SK-N-SH treated with all-trans-retinoic acid at 6 μM for 48 hours (cell line): ENCODE measurements at regions not wholly inside any gene's neighbourhood (a gene's known extent, or its start where the extent isn't known, plus 50 kb on each side); places are given as distances from the start of the nearest gene placed in this dataset.

ENCODE experiments used
- ARNTL ChIP-seq: fragments of 450-650 bp; formaldehyde crosslinking; IDR thresholded peaks from 2 replicates; pipeline ENCODE4 v1.5.0; 2020; ENCODE audit warnings: low read depth, mild to moderate bottlenecking, moderate library complexity, borderline replicate concordance
- BACH2 ChIP-seq: fragments of 250-450 bp; sonication (Bioruptor Pico); IDR thresholded peaks from 2 replicates; pipeline ENCODE4 v1.9.0; 2021; ENCODE audit warnings: mild to moderate bottlenecking, borderline replicate concordance
- ESRRG ChIP-seq: fragments of 250-450 bp; sonication (Bioruptor Pico); IDR thresholded peaks from 2 replicates; pipeline ENCODE4 v1.6.1; 2021; ENCODE audit warnings: mild to moderate bottlenecking
- ISL1 ChIP-seq: fragments of 250-450 bp; sonication (Bioruptor Pico); IDR thresholded peaks from 2 replicates; pipeline ENCODE4 v2.1.2; 2022; ENCODE audit warnings: mild to moderate bottlenecking, moderate library complexity
- PPARA ChIP-seq: fragments of 250-450 bp; sonication (Bioruptor Pico); IDR thresholded peaks from 2 replicates; pipeline ENCODE4 v1.5.0; 2020; ENCODE audit warnings: mild to moderate bottlenecking, borderline replicate concordance
- ZFP3 ChIP-seq: fragments of 250-450 bp; sonication (Bioruptor Pico); IDR thresholded peaks from 2 replicates; pipeline ENCODE4 v1.5.0; 2020; ENCODE audit warnings: mild to moderate bottlenecking, moderate library complexity
- ZNF70 ChIP-seq: fragments of 450-650 bp; formaldehyde crosslinking; IDR thresholded peaks from 2 replicates; pipeline ENCODE4 v1.5.0; 2020; ENCODE audit warnings: mild to moderate bottlenecking, moderate library complexity
- TF ChIP-seq, protein P1 (sequence below): fragments of 250-450 bp; sonication (Bioruptor Pico); IDR thresholded peaks from 2 replicates; pipeline ENCODE4 v1.8.0; 2020; ENCODE audit warnings: mild to moderate bottlenecking, moderate library complexity, borderline replicate concordance
- TF ChIP-seq, protein P2 (sequence below): fragments of 250-450 bp; sonication (Bioruptor Pico); IDR thresholded peaks from 2 replicates; pipeline ENCODE4 v1.8.0; 2021; ENCODE audit warnings: low read depth, mild to moderate bottlenecking, moderate library complexity, borderline replicate concordance

DNA sequence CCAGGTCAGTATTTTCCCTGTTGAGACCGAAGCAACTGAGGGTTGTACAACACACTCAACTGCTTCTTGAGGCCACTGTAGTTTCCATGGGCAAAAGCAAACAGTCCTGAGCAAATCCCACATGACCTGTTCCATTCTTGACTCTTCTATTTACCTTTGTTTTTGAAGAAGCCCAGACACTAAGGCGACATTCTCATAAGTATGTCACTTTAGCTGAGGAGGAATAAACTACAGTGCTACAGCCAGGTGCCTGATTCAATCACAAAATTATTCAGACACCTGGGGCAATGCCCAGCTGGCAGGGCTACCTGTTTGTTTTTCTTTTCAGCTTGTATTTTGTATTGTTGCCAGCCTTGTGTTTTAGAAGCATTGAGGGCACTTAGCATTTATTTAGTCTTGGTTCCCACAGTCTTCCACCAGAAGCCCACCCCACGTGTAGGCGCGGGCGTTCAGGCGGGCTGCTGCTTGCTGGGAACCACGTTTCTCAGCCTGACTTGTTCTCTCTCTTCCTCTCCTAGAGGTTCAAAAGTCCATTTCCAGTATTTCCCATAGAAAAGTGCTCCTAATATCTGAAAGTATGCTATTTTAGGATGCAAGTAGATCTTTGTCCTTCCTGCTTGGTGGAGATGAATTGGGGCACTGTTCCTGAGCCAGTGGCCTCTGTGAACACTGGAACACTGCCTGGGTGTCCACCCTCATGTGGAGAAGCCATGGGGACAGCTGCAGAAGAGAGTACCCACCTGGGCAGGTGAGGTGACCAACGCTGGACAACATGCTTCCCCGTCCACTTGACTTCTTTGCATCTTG lies 99.0 kb upstream of the COPS8 start:
- no peak for TF ChIP-seq BACH2 (CRISPR knock-in tag)
- TF ChIP-seq ZNF70 (CRISPR knock-in tag): no peak
- TF ChIP-seq ARNTL (CRISPR knock-in tag): no peak
- TF ChIP-seq, protein P1, sequence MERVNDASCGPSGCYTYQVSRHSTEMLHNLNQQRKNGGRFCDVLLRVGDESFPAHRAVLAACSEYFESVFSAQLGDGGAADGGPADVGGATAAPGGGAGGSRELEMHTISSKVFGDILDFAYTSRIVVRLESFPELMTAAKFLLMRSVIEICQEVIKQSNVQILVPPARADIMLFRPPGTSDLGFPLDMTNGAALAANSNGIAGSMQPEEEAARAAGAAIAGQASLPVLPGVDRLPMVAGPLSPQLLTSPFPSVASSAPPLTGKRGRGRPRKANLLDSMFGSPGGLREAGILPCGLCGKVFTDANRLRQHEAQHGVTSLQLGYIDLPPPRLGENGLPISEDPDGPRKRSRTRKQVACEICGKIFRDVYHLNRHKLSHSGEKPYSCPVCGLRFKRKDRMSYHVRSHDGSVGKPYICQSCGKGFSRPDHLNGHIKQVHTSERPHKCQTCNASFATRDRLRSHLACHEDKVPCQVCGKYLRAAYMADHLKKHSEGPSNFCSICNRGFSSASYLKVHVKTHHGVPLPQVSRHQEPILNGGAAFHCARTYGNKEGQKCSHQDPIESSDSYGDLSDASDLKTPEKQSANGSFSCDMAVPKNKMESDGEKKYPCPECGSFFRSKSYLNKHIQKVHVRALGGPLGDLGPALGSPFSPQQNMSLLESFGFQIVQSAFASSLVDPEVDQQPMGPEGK (CRISPR knock-in tag): no peak
- TF ChIP-seq, protein P2, sequence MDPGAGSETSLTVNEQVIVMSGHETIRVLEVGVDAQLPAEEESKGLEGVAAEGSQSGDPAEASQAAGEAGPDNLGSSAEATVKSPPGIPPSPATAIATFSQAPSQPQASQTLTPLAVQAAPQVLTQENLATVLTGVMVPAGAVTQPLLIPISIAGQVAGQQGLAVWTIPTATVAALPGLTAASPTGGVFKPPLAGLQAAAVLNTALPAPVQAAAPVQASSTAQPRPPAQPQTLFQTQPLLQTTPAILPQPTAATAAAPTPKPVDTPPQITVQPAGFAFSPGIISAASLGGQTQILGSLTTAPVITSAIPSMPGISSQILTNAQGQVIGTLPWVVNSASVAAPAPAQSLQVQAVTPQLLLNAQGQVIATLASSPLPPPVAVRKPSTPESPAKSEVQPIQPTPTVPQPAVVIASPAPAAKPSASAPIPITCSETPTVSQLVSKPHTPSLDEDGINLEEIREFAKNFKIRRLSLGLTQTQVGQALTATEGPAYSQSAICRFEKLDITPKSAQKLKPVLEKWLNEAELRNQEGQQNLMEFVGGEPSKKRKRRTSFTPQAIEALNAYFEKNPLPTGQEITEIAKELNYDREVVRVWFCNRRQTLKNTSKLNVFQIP (CRISPR knock-in tag): no peak
- no peak for TF ChIP-seq PPARA (CRISPR knock-in tag)
- no peak for TF ChIP-seq ZFP3
- no peak for TF ChIP-seq ESRRG (CRISPR knock-in tag)
- no peak for TF ChIP-seq ISL1 (CRISPR knock-in tag)
